Thyroid gland (tissue), 4 donors: ENCODE measurements at regions not wholly inside any gene's neighbourhood (a gene's known extent, or its start where the extent isn't known, plus 50 kb on each side); places are given as distances from the start of the nearest gene placed in this dataset.

ENCODE experiments used
- CTCF ChIP-seq, 6 experiments: fragments of 200-600 bp in 3 of 6; fragments of 450-650 bp in 3 of 6; sonication (generic) in 3 of 6; IDR thresholded peaks; one replicate each; pipeline ENCODE4 v1.5.1; 2016 to 2019; ENCODE audit warnings: antibody characterized with exemption in 6 of 6, mild to moderate bottlenecking in 2 of 6, inconsistent platforms in 1 of 6, moderate library complexity in 1 of 6
- POLR2A ChIP-seq, 2 donors: fragments of 450-650 bp; IDR thresholded peaks; one replicate each; pipeline ENCODE4 v1.6.1; 2017; ENCODE audit warnings: antibody characterized with exemption in 2 of 2, mild to moderate bottlenecking in 2 of 2, moderate library complexity in 1 of 2

- TF ChIP-seq CTCF (IDR thresholded peaks at IDR 0.05) (no peak), POLR2A (IDR thresholded peaks at IDR 0.05) (no peak)
These were observed 537.1 kb upstream of the ANO3 start for GRCh38 chr11:25794804-25795203.
